ENCODE measurements at regions not wholly inside any gene's neighbourhood (a gene's known extent, or its start where the extent isn't known, plus 50 kb on each side); places are given as distances from the start of the nearest gene placed in this dataset.

DNA sequence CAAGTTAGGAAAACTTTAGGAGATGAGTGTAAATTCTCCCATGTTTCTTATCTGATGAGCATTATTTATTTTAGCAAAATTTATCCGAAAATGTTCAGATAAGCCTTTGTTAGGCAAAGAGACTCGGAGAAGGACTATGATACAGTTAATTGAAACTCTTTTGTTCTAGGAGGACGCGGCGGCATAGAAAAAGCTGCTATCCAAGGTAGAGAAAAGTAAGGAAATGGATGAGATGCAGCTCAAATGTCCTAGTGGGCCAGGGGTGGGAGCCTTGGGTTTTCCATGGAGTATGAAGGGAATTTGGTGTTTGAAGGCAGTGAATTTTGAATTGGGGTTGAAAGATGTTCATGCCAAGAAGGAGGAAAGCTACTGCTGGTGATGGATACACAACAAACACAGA is 1504.5 kb downstream of the AACS start:
- Mint-ChIP-seq H3K27me3 (ENCODE audit: insufficient read depth, low read depth, poor library complexity) (peaks cover 14% of the 10 kb centered on the region), H3K4me1 (no peaks in the 10 kb centered on the region; the same call in 2 of the 3 replicates), H3K4me3 (no peak overlapping the region), H3K27ac (no peak overlapping the region), H3K9me3 (peaks cover 97% of the 10 kb centered on the region), H3K36me3 (ENCODE audit: low read depth) (peaks cover 60% of the 10 kb centered on the region)
- Histone ChIP-seq H3K27ac (ENCODE audit: low read depth) (no peak overlapping the region), H3K36me3 (ENCODE audit: insufficient read depth) (no peaks in the 10 kb centered on the region), H3K9me2 (ENCODE audit: insufficient read depth) (no peaks in the 10 kb centered on the region), H3K4me2 (no peak overlapping the region), H4K20me1 (replicated peaks; ENCODE audit: insufficient read depth) (no peaks in the 10 kb centered on the region), H3K4me1 (ENCODE audit: insufficient read depth) (no peaks in the 10 kb centered on the region), H2AFZ (no peak overlapping the region), H3K79me2 (replicated peaks; ENCODE audit: insufficient read depth) (no peaks in the 10 kb centered on the region), H3K4me3 (no peak overlapping the region), H3F3A (replicated peaks; ENCODE audit: low read depth) (no peaks in the 10 kb centered on the region), H3K27me3 (ENCODE audit: insufficient read depth) (no peaks in the 10 kb centered on the region)
- ATAC-seq (no peak), DNase-seq (ENCODE audit: low spot score) (no peak)
- no peak for TF ChIP-seq ZNF331 (CRISPR knock-in tag; IDR thresholded peaks at IDR 0.05; ENCODE audit: low read depth)
- no peak for TF ChIP-seq STAT1 (IDR thresholded peaks at IDR 0.05; ENCODE audit: unreplicated experiment)
- TF ChIP-seq CREB1 (CRISPR knock-in tag; IDR thresholded peaks at IDR 0.05; ENCODE audit: low read depth): no peak
- TF ChIP-seq, protein P1, sequence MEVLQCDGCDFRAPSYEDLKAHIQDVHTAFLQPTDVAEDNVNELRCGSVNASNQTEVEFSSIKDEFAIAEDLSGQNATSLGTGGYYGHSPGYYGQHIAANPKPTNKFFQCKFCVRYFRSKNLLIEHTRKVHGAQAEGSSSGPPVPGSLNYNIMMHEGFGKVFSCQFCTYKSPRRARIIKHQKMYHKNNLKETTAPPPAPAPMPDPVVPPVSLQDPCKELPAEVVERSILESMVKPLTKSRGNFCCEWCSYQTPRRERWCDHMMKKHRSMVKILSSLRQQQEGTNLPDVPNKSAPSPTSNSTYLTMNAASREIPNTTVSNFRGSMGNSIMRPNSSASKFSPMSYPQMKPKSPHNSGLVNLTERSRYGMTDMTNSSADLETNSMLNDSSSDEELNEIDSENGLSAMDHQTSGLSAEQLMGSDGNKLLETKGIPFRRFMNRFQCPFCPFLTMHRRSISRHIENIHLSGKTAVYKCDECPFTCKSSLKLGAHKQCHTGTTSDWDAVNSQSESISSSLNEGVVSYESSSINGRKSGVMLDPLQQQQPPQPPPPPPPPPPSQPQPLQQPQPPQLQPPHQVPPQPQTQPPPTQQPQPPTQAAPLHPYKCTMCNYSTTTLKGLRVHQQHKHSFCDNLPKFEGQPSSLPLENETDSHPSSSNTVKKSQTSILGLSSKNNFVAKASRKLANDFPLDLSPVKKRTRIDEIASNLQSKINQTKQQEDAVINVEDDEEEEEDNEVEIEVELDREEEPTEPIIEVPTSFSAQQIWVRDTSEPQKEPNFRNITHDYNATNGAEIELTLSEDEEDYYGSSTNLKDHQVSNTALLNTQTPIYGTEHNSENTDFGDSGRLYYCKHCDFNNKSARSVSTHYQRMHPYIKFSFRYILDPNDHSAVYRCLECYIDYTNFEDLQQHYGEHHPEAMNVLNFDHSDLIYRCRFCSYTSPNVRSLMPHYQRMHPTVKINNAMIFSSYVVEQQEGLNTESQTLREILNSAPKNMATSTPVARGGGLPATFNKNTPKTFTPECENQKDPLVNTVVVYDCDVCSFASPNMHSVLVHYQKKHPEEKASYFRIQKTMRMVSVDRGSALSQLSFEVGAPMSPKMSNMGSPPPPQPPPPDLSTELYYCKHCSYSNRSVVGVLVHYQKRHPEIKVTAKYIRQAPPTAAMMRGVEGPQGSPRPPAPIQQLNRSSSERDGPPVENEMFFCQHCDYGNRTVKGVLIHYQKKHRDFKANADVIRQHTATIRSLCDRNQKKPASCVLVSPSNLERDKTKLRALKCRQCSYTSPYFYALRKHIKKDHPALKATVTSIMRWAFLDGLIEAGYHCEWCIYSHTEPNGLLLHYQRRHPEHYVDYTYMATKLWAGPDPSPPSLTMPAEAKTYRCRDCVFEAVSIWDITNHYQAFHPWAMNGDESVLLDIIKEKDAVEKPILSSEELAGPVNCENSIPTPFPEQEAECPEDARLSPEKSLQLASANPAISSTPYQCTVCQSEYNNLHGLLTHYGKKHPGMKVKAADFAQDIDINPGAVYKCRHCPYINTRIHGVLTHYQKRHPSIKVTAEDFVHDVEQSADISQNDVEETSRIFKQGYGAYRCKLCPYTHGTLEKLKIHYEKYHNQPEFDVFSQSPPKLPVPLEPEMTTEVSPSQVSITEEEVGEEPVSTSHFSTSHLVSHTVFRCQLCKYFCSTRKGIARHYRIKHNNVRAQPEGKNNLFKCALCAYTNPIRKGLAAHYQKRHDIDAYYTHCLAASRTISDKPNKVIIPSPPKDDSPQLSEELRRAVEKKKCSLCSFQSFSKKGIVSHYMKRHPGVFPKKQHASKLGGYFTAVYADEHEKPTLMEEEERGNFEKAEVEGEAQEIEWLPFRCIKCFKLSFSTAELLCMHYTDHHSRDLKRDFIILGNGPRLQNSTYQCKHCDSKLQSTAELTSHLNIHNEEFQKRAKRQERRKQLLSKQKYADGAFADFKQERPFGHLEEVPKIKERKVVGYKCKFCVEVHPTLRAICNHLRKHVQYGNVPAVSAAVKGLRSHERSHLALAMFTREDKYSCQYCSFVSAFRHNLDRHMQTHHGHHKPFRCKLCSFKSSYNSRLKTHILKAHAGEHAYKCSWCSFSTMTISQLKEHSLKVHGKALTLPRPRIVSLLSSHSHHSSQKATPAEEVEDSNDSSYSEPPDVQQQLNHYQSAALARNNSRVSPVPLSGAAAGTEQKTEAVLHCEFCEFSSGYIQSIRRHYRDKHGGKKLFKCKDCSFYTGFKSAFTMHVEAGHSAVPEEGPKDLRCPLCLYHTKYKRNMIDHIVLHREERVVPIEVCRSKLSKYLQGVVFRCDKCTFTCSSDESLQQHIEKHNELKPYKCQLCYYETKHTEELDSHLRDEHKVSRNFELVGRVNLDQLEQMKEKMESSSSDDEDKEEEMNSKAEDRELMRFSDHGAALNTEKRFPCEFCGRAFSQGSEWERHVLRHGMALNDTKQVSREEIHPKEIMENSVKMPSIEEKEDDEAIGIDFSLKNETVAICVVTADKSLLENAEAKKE (CRISPR knock-in tag; IDR thresholded peaks at IDR 0.05): no peak
- TF ChIP-seq, protein P2, sequence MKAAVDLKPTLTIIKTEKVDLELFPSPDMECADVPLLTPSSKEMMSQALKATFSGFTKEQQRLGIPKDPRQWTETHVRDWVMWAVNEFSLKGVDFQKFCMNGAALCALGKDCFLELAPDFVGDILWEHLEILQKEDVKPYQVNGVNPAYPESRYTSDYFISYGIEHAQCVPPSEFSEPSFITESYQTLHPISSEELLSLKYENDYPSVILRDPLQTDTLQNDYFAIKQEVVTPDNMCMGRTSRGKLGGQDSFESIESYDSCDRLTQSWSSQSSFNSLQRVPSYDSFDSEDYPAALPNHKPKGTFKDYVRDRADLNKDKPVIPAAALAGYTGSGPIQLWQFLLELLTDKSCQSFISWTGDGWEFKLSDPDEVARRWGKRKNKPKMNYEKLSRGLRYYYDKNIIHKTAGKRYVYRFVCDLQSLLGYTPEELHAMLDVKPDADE (IDR thresholded peaks at IDR 0.05): no peak
- no peak for TF ChIP-seq EZH2phosphoT487 (IDR thresholded peaks at IDR 0.05; ENCODE audit: unreplicated experiment)
- TF ChIP-seq JUNB (IDR thresholded peaks at IDR 0.05; ENCODE audit: unreplicated experiment): no peak
- TF ChIP-seq EZH2 (IDR thresholded peaks at IDR 0.05; ENCODE audit: low read depth, unreplicated experiment): no peak
- TF ChIP-seq POLR2AphosphoS5 (IDR thresholded peaks at IDR 0.05; ENCODE audit: low read depth): no peak
- TF ChIP-seq REST (IDR thresholded peaks at IDR 0.05; ENCODE audit: unreplicated experiment): no peak
- no peak for TF ChIP-seq NANOG (IDR thresholded peaks at IDR 0.05; ENCODE audit: borderline replicate concordance)
- TF ChIP-seq ZNF114 (CRISPR knock-in tag; IDR thresholded peaks at IDR 0.05): no peak
